NOMO-1 treated with dmso at 0.1 percent for 144 hours (cell line): ENCODE measurements at regions not wholly inside any gene's neighbourhood (a gene's known extent, or its start where the extent isn't known, plus 50 kb on each side); places are given as distances from the start of the nearest gene placed in this dataset.

Experiments
- DNase-seq: peaks from one replicate; lab custom pipeline; 2025; ENCODE audit not compliant: unreplicated experiment; lab: John Stamatoyannopoulos, UW

DNA sequence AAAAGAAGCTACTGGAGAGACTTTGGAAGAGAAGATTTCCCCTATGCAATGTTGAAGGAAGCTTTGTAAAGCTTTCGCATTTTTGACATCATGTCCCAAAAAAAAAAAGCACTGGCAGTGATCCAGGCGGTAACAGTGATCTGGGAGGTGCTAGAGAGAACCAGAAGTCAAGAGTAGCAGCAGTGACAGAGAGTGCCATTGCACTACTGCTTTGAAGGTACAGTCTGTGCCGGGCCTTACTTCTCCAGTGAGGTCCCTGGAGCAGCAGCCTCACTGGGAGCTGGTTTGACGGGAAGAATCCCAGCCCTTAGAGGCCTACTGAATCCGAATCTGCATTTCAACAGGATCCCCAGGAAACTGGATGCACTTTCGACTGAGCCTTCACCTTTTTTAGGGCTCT lies 50.9 kb upstream of the ATL2 start:
- DNase-seq, result no peak

DNA sequence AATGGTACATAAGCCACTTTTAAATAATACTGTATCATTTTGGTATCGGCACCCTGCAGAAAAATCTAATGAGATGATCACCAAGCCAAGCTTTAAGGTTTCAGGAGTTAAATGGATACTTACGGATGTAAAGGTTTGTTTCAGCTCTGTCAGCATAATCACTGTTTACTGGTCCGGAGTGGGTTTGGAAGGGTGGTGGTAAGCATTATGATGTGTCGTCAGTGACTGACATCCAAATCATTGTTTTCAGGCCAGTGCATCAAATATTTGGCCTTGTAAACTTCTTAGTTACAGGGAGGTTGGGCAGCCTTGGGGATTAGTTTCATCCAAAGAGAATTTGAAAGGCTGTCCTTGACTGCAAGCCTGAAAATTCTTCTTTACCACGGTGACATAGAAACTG lies 50.0 kb upstream of the ATL2 start:
- DNase-seq, result no peak
